ENCODE measurements at regions not wholly inside any gene's neighbourhood (a gene's known extent, or its start where the extent isn't known, plus 50 kb on each side); places are given as distances from the start of the nearest gene placed in this dataset.
"Not testable (repeated sequence)": the region's sequence is repeated elsewhere in the genome, so short reads cannot be mapped to it uniquely, and the experiment has no call there.

DNA sequence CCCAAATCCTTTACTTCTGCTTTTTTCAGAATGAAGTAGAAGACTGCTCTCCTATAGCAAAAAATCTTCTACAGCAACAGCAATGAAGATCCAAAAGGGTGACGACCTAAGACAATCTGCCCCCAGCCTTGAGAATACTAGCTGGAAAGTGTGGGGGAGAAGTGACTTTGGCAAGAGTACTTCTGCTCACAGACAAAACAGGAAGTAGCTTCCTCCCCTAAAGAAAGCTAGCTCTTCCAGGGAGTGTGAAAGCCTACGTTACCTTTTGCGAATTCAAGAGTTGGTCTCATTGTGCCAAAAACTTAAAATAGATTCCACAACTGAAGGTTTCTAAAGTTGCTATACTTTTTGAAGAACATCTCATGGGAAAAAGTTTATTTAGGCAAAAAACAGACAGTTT is 1069.2 kb upstream of the CHAC2 start:
- DNase-seq (ENCODE audit: low read depth): no peak

DNA sequence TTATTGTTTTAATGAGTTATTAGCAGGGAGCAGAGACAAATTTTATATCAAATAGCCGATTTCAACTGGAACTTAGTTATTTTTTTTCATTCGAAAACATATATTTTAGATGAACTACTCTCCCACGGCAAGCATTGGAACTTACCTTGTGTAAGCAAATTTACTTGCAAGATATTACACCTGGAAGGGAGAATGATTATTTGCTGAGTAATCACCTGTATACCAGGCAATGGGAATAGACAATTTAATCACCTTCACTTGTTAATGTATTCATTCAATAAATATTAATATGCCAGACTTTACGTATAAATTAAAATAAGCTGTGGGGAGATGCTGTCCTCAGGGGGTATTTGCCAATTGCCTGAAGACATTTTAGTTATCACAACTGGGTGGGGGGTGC is 1069.9 kb upstream of the CHAC2 start:
- no peak for DNase-seq (ENCODE audit: low read depth)

DNA sequence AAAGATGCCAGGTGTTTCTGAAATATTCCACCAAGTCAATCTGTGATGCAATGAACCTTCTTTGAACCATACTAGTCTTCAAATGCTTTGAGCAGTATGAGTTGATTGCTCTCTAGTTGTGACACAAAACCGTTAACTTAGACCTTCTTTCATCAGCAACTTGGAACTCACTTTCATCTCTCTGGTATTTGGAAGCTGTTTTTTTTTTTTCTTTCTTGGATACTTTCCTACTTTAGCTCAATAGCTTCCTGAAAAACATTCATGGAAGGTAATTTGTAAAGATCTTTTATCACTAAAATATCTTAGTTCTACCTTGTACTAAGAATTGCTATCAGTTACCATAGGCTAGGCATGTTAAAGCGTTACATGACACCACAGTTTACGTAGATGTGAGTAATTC is 1071.9 kb upstream of the CHAC2 start:
- no peak for DNase-seq (ENCODE audit: low read depth)

DNA sequence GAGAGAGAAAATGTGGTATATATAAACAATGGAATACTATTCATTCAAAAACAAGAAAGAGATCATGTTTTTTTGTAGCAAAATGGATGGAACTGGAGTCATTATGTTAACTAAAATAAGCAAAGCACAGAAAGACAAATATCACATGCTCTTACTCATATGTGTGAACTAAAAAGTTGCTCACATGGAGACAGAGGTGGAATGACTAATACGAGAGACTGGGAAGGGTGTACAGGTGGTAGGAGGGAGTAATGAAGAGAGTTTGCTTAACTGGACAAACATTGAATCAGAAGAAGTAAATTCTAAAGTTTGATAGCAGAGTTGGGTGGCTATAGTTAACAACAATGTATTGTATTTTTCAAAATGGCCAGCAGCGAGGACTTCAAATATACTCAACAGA is 1080.7 kb upstream of the CHAC2 start:
- no peak for DNase-seq (ENCODE audit: low read depth)

DNA sequence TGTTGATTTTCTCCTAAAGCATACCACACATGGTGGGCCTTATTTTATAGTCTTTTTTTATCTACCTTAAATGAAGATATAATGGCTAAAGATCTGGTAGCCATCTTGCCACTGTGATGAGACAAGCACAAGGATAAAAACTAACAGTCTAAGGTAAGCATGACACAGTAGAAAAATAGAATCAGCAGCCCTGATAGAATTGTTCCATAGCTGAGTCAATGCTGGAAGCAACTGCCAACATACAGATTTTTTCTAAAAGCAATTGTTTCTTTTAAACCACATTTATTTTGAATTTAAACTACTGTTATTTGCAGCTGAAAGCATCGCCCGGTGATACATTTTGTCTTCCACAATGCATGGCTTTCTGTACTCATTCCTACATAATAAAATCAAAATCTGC is 1091.5 kb upstream of the CHAC2 start:
- DNase-seq (ENCODE audit: low read depth): no peak

DNA sequence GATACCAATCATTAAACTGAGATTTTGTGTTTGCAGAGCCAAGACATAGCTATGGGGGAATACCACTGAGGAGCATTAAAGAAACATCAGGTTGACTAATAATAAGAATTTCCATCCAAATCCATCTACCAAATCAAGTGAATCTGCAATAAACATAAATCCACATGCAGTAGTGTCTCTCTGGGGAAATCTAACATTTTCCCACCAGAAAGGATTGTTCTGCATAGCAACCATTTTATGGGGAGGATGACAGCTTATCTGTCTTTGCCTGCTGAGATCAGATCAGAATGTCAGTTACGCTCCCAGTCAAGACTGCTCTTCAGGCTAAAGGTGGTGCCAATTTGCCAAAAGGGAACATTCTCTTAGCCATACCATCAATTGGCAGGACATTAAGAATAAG is 1098.9 kb upstream of the CHAC2 start:
- DNase-seq (ENCODE audit: low read depth): no peak

DNA sequence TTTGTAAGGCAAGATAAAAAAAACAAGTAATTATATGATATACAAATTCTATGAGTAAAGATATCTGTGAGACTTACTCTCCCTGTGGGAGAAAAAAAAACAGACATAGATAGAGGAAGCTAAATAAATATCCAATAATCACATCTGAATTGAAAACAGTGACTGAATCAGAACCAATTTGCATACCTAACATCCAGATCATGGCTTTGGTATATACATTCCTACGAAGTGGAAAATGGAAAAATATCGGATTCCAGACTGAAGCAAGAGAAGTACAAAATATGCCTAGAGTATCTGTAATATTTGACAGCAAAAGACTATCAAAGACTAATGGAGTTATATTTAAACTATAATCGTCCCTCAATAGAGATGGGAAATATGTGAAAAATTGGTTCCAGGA is 1108.1 kb upstream of the CHAC2 start:
- peak; percentile 26 for DNase-seq (ENCODE audit: low read depth)

DNA sequence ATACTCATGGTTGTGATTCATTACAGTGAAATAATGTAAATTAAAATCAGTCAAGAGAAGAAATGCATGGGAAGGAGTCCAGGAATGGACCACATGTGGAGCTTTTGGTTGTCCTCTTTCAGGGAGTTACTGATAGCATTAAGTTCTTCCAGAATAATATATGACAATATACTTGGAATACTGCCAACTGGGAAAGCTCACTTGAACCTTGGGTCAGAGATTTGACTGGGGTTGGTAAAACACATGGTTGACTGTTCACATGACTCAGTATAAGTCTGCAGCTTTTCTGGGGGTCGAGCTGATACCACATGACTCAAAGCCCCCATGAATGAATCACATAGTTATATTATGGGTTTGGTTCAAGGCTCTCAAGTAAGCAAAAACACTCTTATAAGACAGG is 1109.0 kb upstream of the CHAC2 start:
- peak; percentile 93 for DNase-seq (ENCODE audit: low read depth)

DNA sequence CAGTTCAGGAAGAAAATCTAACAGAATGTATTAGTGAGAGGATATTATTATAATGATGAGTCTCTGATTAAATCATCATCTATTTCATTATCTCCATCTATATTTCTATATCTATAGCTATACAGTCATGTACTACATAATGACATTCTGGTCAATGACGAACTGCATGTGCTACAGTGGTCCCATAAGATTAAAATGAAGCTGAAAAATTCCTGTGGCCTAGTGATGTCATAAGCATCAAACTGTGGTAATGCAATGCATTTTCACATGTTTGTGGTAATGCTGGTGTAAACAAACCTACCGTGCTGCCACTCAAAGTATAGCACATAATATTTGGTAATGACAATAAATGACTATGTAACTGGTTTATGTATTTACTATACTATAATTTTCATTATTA is 1127.9 kb upstream of the CHAC2 start:
- no peak for DNase-seq (ENCODE audit: low read depth)

DNA sequence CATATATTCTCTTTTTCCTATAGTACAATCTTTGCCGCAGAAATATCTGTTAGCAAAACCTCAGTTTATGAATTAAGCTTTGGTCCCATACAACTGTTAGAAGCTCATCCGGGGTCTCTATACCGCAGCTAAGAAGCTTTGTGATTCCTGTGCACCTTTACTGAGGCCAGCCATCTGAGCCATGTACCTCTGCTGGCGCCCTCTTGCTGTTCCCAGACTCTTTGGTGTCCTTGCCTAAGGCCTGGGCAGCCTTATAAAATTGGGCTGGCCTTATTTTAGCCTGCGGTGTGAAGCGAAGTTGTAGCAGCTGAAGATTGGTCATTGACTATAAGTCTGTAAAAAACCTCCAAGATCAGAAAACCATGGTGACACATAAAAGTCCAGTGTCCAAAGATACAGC is 1135.1 kb upstream of the CHAC2 start:
- no peak for DNase-seq (ENCODE audit: low read depth)

DNA sequence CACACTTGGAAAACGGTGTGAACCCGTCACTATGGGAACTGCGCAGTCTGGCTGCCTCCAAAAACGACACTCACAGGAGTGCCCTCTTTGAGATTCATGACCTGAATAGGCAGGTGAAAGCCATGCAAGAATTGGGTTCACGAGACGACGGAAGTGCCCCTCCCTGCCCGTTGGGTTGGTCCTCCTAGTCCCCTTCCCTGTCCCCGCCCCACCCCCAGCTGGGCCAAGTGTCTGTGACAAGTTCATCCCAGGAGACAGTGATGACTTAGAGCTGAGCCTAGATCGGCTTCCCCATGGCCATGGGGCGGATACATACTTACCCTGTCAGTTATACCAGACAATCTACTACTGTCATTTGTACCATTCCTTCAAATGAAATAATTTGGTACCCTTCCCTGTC is 1137.7 kb upstream of the CHAC2 start:
- DNase-seq (ENCODE audit: low read depth): no peak

DNA sequence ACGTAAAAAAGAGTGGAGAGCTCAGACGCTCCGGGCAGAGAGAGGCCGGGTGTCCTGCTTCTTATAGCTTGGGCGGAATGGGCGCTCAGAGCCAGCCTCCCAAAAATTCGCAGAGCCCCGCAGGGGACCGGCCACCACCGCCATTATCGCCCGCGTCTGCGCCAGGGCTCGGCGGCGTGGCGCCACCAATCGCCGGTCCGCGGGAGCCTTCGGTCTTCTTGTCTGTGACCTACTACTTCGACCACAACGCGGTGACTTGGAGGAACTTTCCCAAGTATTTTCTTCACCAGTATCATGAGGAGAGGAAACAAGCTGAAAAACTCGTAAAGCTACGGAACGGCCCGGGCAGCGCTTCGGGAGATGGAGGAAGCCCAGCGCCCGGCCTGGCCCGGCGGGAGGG is 1138.1 kb upstream of the CHAC2 start:
- no peak for DNase-seq (ENCODE audit: low read depth)

DNA sequence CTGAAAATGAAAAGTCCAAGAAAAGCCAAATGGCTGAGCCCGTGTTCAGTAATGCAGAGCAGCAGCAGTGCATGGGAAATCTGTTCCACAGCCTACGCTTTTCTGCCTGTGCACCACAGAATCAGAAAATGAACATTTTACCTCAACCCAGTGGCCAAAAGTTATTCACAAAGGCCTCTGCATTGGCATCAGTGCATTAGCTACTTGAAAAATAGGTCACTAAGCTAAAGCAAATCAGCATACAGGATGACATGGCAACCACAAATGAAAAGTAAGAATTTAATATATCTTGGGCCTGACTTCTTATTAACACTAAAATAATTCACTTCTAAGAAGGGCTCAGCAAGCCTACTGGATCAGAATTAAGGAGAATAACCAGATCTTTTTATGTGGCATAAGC is 1145.3 kb upstream of the CHAC2 start:
- DNase-seq (ENCODE audit: low read depth): no peak

DNA sequence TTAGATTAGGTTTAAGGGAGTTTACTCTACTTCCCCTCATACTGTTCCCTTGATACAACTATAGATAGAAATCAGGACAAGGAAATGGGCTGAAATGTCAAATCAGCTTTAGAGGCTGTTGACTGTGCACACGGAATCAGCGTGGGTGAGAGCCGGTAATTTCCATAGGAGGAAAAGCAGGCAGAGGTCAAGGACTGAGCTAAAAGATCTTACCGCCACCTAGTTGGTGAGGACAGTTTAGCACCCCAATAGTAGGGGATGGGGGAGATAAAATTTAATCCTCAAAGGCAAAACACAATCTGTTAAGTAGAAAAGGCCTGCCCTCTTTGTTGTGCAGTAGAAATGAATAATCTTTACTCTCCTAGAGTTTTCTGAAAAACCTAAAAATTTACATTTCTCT is 1154.5 kb upstream of the CHAC2 start:
- no peak for DNase-seq (ENCODE audit: low read depth)

DNA sequence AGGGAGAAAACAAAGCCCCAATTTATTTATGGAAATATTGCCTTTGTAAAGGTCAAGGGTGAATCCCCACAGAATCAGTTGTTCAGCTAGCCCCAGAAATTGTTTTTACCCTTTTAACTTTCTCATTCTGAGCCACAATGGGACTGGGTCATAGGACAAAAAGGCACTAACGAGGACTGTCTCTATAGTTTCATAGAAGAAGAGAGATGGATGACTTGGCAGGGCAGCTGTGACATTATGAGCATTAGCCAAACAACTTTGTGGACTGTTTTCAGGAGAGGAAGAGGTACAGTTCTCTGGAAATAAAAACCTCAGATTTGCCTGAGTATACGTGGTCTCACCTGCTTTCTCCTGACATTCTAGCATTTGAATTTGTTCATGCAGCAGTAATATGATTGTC is 1155.8 kb upstream of the CHAC2 start:
- DNase-seq (ENCODE audit: low read depth): no peak

DNA sequence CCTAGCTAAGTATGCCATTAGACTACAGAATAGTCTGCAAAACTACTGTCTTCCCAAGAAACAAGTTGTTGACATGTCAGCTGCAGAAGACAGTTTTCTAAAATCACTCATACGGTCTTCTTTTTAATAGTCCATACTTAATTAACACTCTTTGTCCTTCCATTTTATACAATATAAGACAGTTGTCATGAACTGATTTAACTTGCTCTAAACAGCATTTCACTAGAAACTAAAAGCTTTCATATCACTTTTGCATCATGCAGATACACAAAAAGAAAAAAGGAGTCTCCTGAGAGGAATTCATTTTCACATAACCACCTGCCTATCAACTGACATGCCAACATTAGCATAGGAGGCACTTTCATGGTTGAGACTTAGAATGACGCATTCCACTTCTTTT is 1159.6 kb upstream of the CHAC2 start:
- DNase-seq (ENCODE audit: low read depth): no peak

DNA sequence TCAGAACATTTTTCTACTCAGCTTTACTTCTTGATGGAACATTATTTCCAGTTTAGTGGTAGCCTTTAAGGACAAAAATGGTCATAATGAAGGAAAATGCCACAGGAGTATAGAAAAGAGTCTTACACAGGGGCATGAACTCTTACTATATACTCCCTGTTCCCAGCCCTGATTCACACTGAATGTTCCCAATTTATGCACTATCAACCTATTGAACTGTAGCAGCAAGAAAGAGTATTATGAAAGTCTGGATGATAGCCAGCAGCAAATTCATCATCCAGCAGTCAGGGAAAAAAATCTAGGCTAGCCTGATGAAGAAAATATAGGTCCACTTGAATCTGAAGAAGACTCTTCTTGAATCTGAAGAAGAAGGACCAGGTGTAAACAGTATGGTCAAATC is 1170.3 kb upstream of the CHAC2 start:
- DNase-seq (ENCODE audit: low read depth): no peak

DNA sequence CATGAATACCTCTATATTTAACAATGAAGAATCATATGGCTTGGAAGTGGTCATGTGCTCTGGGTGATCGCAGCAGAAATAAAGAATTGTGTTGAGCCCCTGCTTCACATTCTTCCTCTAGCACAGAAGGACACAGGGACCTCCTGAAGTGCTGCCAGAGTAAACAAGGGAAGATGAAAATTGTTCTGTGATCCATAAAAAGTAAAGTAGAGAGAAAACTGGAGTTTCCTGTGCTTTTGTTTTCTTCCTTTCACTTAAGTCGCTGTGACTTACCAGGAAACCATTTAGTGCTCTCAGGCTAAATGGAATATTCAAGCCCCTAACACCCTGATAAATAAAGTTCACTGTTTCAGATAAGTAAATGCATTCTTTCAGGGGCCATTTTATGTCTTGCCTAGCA is 1173.6 kb upstream of the CHAC2 start:
- peak; percentile 11 for DNase-seq (ENCODE audit: low read depth)

DNA sequence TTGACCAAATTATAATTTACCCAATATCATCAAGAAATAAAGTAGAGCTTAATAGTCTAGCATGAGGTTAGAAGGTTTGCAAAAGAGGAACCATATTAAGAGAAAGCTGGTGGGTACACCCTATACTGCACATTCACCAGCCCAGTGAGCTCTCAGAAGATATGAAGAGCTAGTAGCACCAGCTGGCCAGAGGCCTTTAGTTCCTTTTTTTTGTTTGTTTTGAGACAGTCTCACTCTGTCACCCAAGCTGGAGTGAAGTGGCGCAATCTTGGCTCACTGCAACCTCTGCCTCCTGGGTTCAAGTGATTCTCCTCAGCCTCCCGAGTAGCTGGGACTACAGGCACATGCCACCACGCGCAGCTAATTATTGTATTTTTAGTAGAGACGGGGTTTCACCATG is 1183.5 kb upstream of the CHAC2 start:
- not testable (repeated sequence) for DNase-seq (ENCODE audit: low read depth)

DNA sequence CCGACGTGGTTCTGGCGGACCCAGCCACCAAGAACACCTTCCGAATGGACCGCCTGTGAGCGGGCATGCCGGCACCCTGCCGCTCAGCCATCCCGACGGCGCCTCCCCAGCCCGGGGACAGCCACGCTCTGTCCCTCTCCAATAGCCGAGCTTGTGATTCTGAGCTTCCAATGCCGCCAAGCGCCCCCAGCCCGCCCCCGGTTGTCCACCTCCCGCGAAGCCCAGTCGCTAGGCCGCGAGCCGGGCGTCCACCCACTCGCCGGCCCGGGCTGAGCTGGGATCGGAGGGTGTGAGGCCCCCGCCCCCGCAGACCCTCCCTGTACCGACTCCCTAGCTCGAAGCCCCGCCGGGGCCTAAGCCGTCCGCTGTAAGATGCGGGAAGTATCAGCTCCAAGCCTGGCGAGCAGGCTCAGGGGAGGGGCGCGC is 1195.1 kb upstream of the CHAC2 start:
- no peak for DNase-seq (ENCODE audit: low read depth)

DNA sequence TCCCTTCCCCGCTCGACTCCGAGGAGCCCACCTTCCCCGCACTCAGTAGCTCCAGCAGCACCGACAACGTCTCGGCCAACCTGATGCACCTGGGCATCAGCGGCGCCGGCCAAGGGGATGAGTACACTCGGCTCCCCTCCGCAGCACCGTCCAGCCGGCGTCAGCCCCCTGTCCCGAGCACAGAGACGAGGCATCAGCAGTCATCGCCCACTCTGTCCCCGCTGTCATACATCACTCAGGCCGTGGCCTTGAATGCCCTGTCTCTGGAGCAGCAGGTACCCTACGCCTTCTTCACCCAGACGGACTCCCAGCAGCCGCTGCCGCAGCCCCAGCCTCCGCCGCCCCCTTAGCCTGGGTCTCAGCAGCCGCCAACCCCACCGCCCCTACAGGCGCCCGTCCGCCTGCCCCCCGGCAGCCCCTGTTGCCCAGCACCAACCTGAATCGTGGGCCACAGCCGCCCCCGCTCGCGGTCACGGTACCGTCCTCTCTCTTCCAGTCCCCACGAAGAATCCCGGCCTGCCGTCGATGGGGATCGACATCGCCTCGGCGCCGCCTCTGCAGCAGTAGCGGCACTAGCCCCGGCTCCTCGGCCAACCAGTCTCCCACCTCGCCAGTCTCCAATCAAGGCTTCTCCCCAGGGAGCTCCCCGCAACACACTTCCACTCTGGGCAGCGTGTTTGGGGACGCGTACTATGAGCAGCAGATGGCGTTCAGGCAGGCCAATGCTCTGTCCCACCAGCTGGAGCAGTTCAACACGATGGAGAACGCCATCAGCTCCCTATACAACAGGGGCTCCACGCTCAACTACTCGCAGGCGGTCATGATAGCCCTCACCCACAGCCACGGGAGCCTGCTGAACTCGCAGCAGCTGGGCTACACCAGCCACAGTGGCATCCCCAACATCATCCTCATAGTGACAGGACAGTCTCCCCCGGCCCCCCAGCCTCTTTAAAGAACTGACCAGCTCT is 1195.9 kb upstream of the CHAC2 start:
- DNase-seq (ENCODE audit: low read depth): no peak

DNA sequence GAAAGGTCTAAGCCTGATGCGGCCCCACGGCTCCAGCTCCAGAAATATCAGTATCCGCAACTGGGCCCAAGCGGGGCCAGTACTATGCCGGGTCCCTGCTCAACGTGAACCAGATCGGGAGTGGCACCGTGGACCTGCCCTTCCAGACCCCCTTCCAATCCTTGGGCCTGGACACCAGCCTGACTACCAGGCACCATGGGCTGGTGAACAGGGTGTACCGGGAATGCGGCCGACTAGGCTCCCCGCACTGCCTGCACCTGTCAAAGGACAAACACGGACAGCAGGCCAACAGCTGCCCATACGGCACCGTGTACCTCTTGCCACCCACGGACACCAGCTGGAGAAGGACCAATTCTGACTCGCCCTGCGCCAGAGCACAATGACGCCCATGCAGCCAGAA is 1196.9 kb upstream of the CHAC2 start:
- DNase-seq (ENCODE audit: low read depth): no peak

DNA sequence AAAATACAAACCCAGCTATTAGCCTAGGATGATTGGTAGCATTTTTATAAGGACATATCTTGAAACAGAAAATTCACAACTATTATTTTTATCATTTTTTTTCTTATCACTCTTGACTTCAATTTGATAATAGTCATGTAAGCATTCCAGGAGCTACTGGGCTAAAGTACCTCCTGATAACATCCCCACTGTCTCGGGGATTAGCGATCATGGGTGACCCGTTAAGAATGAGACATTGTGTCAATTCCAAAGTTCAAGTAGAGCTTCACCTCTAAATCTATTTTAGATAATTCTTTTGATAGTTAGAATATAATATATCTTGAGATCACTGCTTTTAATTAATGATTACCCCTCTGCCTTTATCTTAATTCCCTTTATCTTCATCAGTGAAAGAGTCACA is 1204.5 kb upstream of the CHAC2 start:
- DNase-seq (ENCODE audit: low read depth): no peak

DNA sequence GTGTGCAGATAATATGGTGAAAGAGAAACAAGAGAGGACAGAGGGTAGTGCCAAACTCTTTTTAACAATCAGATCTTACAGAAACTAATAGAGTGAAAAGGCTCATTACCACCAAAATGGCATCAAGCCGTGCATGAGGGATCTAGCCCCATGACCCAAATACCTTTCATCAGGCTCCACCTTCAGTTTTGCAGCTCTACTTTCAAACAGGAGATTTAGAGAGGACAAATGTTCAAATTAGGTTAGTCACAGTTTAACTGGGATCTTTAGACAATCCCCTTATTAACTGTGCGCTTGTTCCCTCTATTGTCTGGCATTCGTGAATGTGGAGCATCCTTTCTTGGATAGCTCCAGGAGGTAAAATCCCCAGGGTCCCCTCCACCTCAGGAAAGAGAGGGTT is 1209.3 kb upstream of the CHAC2 start:
- DNase-seq (ENCODE audit: low read depth): no peak

Data from non-pigmented ciliary epithelial cell (primary cell).